Testis (tissue), 2 donors: ENCODE measurements at regions not wholly inside any gene's neighbourhood (a gene's known extent, or its start where the extent isn't known, plus 50 kb on each side); places are given as distances from the start of the nearest gene placed in this dataset.

ENCODE experiments used
- DNase-seq: peaks from one replicate; pipeline ENCODE4 v3.0.0-alpha.2; 2019
- H3K27ac ChIP-seq, 2 donors: fragments of 200-600 bp; sonication (generic); one replicate each; pipeline ENCODE4 v1.5.1; 2019
- H3K27me3 ChIP-seq: fragments of 200-600 bp; sonication (generic); one replicate; pipeline ENCODE4 v1.5.1; 2019
- H3K36me3 ChIP-seq: fragments of 200-600 bp; sonication (generic); one replicate; pipeline ENCODE4 v1.5.1; 2017; ENCODE audit warnings: low read depth; ENCODE audit errors: missing control alignments
- H3K4me1 ChIP-seq: fragments of 200-600 bp; sonication (generic); one replicate; pipeline ENCODE4 v1.5.1; 2019
- H3K4me3 ChIP-seq, 2 donors: fragments of 200-600 bp; sonication (generic); one replicate each; pipeline ENCODE4 v1.5.1; 2017 to 2019
- H3K9me3 ChIP-seq: fragments of 200-600 bp; sonication (generic); one replicate; pipeline ENCODE4 v1.5.1; 2017
- CTCF ChIP-seq, 3 experiments: fragments of 450-650 bp in 2 of 3; fragments of 200-600 bp in 1 of 3; sonication (generic) in 1 of 3; IDR thresholded peaks; one replicate each; pipeline ENCODE4 v1.5.1; 2016 to 2019; ENCODE audit warnings: antibody characterized with exemption in 3 of 3, mild to moderate bottlenecking in 2 of 3, moderate library complexity in 1 of 3
- POLR2A ChIP-seq: fragments of 450-650 bp; IDR thresholded peaks from one replicate; pipeline ENCODE4 v1.6.1; 2017; ENCODE audit warnings: antibody characterized with exemption, mild to moderate bottlenecking, moderate library complexity
- WGBS, 2 donors: methylation state at CpG; one replicate each; pipeline ENCODE4 v1.1.5; 2018; 5-methylcytosine and 5-hydroxymethylcytosine counted together
- intact Hi-C: fragments of 100-400 bp; cut with DNase I; formaldehyde crosslinking; loops from one replicate; pipeline ENCODE4 v1.15.1; 2023; ENCODE audit warnings: low total_unique reads

- Histone ChIP-seq H3K9me3 (no peaks in the 10 kb centered on the region), H3K27me3 (no peaks in the 10 kb centered on the region), H3K4me1 (peaks cover 31% of the 10 kb centered on the region), H3K4me3 (no peak overlapping the region), H3K27ac (no peak overlapping the region), H3K36me3 (no peaks in the 10 kb centered on the region)
- 83 to 84% methylated on average over 7 to 12 of the region's 12 CpGs for whole genome bisulfite sequencing, 2 donors
- DNase-seq = no peak
- intact Hi-C loops = no loop called here
- TF ChIP-seq CTCF (IDR thresholded peaks at IDR 0.05) (no peak), POLR2A (no peak)
Observed at GRCh38 chr21:45351526-45352275, 53.3 kb upstream of the COL18A1 start.

- peaks cover 31% of the 10 kb centered on the region for H3K4me1 ChIP-seq
- no peaks in the 10 kb centered on the region for H3K36me3 ChIP-seq
- WGBS, 2 donors = 73 to 77% methylated on average over 5 to 26 of the region's 26 CpGs
Observed at GRCh38 chr21:45352621-45353139, 52.3 kb upstream of the COL18A1 start.

GRCh38 chr21:45353200-45353599 is 51.8 kb upstream of the COL18A1 start:
- WGBS, 2 donors = 50 to 81% methylated on average over 3 of the region's 3 CpGs
- Histone ChIP-seq H3K36me3 (no peaks in the 10 kb centered on the region), H3K4me3 (no peak overlapping the region), H3K27ac (no peak overlapping the region), H3K4me1 (peaks cover 28% of the 10 kb centered on the region), H3K27me3 (no peaks in the 10 kb centered on the region), H3K9me3 (no peaks in the 10 kb centered on the region)
- intact Hi-C loops = no loop called here
- no peak for TF ChIP-seq CTCF (IDR thresholded peaks at IDR 0.05)
- TF ChIP-seq POLR2A = no peak
- DNase-seq = no peak

More at GRCh38 chr21:45352621-45353139, 52.3 kb upstream of the COL18A1 start:
- no peaks in the 10 kb centered on the region for H3K27me3 ChIP-seq
- H3K4me3 ChIP-seq = no peak overlapping the region
- no peak overlapping the region for H3K27ac ChIP-seq
- intact Hi-C loops = no loop called here
- DNase-seq = no peak
- H3K9me3 ChIP-seq = no peaks in the 10 kb centered on the region
- TF ChIP-seq CTCF (IDR thresholded peaks at IDR 0.05) = no peak
- no peak for TF ChIP-seq POLR2A

- Histone ChIP-seq H3K27me3 (no peaks in the 10 kb centered on the region), H3K27ac (no peak overlapping the region), H3K36me3 (no peaks in the 10 kb centered on the region), H3K4me3 (no peak overlapping the region), H3K9me3 (no peaks in the 10 kb centered on the region), H3K4me1 (peaks cover 13% of the 10 kb centered on the region)
- WGBS, 2 donors = 69 to 74% methylated on average over 5 of the region's 5 CpGs
- DNase-seq = no peak
- TF ChIP-seq CTCF (IDR thresholded peaks at IDR 0.05) = no peak
- TF ChIP-seq POLR2A = no peak
- intact Hi-C loops = no loop called here
Observed at GRCh38 chr21:45354970-45355369, 50.0 kb upstream of the COL18A1 start.
